ENCODE measurements at regions not wholly inside any gene's neighbourhood (a gene's known extent, or its start where the extent isn't known, plus 50 kb on each side); places are given as distances from the start of the nearest gene placed in this dataset.

GRCh38 chr17:63317166-63317840, 128.8 kb downstream of the CYB561 start:
- H3K36me3 Mint-ChIP-seq (ENCODE audit: insufficient read depth, unreplicated experiment): no peaks in the 10 kb centered on the region
- CTCF ChIA-PET: no interaction called here
- no peaks in the 10 kb centered on the region for H3K27me3 Mint-ChIP-seq (ENCODE audit: unreplicated experiment)
- H3K27ac Mint-ChIP-seq (ENCODE audit: unreplicated experiment): no peak overlapping the region
- H3K9me3 Mint-ChIP-seq (ENCODE audit: low read depth, unreplicated experiment): no peaks in the 10 kb centered on the region
- no TSS peak for BruUV-seq (replicated peaks)
- H3K4me3 Mint-ChIP-seq (ENCODE audit: low read depth, unreplicated experiment): no peak overlapping the region
- intact Hi-C loops (cut with micrococcal nuclease; ENCODE audit: unreplicated experiment): no loop called here
- no peak for TF ChIP-seq CTCF (IDR thresholded peaks at IDR 0.05; ENCODE audit: unreplicated experiment)
- no peaks in the 10 kb centered on the region for H3K4me1 Mint-ChIP-seq (ENCODE audit: low read depth, unreplicated experiment)
- DNase-seq: no peak

GRCh38 chr17:63325808-63326207, 120.3 kb downstream of the CYB561 start:
- no peak overlapping the region for H3K27ac Mint-ChIP-seq (ENCODE audit: unreplicated experiment)
- no peak for DNase-seq
- CTCF ChIA-PET: no interaction called here
- TF ChIP-seq CTCF (IDR thresholded peaks at IDR 0.05; ENCODE audit: unreplicated experiment): no peak
- H3K27me3 Mint-ChIP-seq (ENCODE audit: unreplicated experiment): no peaks in the 10 kb centered on the region
- H3K36me3 Mint-ChIP-seq (ENCODE audit: insufficient read depth, unreplicated experiment): no peaks in the 10 kb centered on the region
- no peaks in the 10 kb centered on the region for H3K4me1 Mint-ChIP-seq (ENCODE audit: low read depth, unreplicated experiment)
- H3K9me3 Mint-ChIP-seq (ENCODE audit: low read depth, unreplicated experiment): no peaks in the 10 kb centered on the region
- intact Hi-C loops (cut with micrococcal nuclease; ENCODE audit: unreplicated experiment): no loop called here
- BruUV-seq (replicated peaks): no TSS peak
- no peak overlapping the region for H3K4me3 Mint-ChIP-seq (ENCODE audit: low read depth, unreplicated experiment)

- no peaks in the 10 kb centered on the region for H3K27me3 Mint-ChIP-seq (ENCODE audit: unreplicated experiment)
- no peak for TF ChIP-seq CTCF (IDR thresholded peaks at IDR 0.05; ENCODE audit: unreplicated experiment)
- intact Hi-C loops (cut with micrococcal nuclease; ENCODE audit: unreplicated experiment): no loop called here
- no peak overlapping the region for H3K27ac Mint-ChIP-seq (ENCODE audit: unreplicated experiment)
- no peaks in the 10 kb centered on the region for H3K9me3 Mint-ChIP-seq (ENCODE audit: low read depth, unreplicated experiment)
- no peaks in the 10 kb centered on the region for H3K4me1 Mint-ChIP-seq (ENCODE audit: low read depth, unreplicated experiment)
- no peaks in the 10 kb centered on the region for H3K36me3 Mint-ChIP-seq (ENCODE audit: insufficient read depth, unreplicated experiment)
- no peak for DNase-seq
- CTCF ChIA-PET: no interaction called here
- BruUV-seq (replicated peaks): no TSS peak
- H3K4me3 Mint-ChIP-seq (ENCODE audit: low read depth, unreplicated experiment): no peak overlapping the region
Observed at GRCh38 chr17:63329876-63330275, 116.2 kb downstream of the CYB561 start.

GRCh38 chr17:63331301-63332061, 114.6 kb downstream of the CYB561 start:
- no peak overlapping the region for H3K27ac Mint-ChIP-seq (ENCODE audit: unreplicated experiment)
- DNase-seq: no peak
- no peaks in the 10 kb centered on the region for H3K4me1 Mint-ChIP-seq (ENCODE audit: low read depth, unreplicated experiment)
- CTCF ChIA-PET: no interaction called here
- H3K4me3 Mint-ChIP-seq (ENCODE audit: low read depth, unreplicated experiment): no peak overlapping the region
- no peaks in the 10 kb centered on the region for H3K36me3 Mint-ChIP-seq (ENCODE audit: insufficient read depth, unreplicated experiment)
- no peaks in the 10 kb centered on the region for H3K9me3 Mint-ChIP-seq (ENCODE audit: low read depth, unreplicated experiment)
- no peak for TF ChIP-seq CTCF (IDR thresholded peaks at IDR 0.05; ENCODE audit: unreplicated experiment)
- H3K27me3 Mint-ChIP-seq (ENCODE audit: unreplicated experiment): no peaks in the 10 kb centered on the region
- intact Hi-C loops (cut with micrococcal nuclease; ENCODE audit: unreplicated experiment): no loop called here
- no TSS peak for BruUV-seq (replicated peaks)
